Activated CD8-positive, alpha-beta memory T cell treated with anti-CD3 and anti-CD28 coated beads, Interleukin-2, amount 10 ng/mL, durations not matched to agents 7 days and 5 days (primary cell): ENCODE measurements at regions not wholly inside any gene's neighbourhood (a gene's known extent, or its start where the extent isn't known, plus 50 kb on each side); places are given as distances from the start of the nearest gene placed in this dataset.
"Not testable (repeated sequence)": the region's sequence is repeated elsewhere in the genome, so short reads cannot be mapped to it uniquely, and the experiment has no call there.

ENCODE experiments used
- ATAC-seq: fragments of 150-1000 bp; cut with Tn5 transposase; one replicate; pipeline ENCODE4 v1.10.0; 2021; ENCODE audit warnings: moderate library complexity
- CTCF ChIA-PET: fragments of 350-600 bp; sonication (Branson Sonifier 250); formaldehyde crosslinking; loops from one replicate; lab custom pipeline; 2021; ENCODE audit warnings: antibody characterized with exemption; lab: Charles Lee
- DNase-seq: peaks from one replicate; pipeline ENCODE4 v3.0.0-alpha.2; 2020
- H3K27ac Mint-ChIP-seq: one replicate; pipeline ENCODE4 v1.8.0; 2021; ENCODE audit warnings: mild to moderate bottlenecking, mixed read lengths
- H3K27me3 Mint-ChIP-seq: one replicate; pipeline ENCODE4 v1.8.0; 2021; ENCODE audit warnings: mixed read lengths
- H3K36me3 Mint-ChIP-seq: one replicate; pipeline ENCODE4 v1.8.0; 2021; ENCODE audit warnings: mild to moderate bottlenecking, mixed read lengths
- H3K4me1 Mint-ChIP-seq: one replicate; pipeline ENCODE4 v1.8.0; 2021; ENCODE audit warnings: mixed read lengths
- H3K4me3 Mint-ChIP-seq: one replicate; pipeline ENCODE4 v1.8.0; 2021; ENCODE audit warnings: mild to moderate bottlenecking, moderate library complexity, mixed read lengths
- H3K9me3 Mint-ChIP-seq: one replicate; pipeline ENCODE4 v1.8.0; 2022; ENCODE audit warnings: low read depth, mixed read lengths

DNA sequence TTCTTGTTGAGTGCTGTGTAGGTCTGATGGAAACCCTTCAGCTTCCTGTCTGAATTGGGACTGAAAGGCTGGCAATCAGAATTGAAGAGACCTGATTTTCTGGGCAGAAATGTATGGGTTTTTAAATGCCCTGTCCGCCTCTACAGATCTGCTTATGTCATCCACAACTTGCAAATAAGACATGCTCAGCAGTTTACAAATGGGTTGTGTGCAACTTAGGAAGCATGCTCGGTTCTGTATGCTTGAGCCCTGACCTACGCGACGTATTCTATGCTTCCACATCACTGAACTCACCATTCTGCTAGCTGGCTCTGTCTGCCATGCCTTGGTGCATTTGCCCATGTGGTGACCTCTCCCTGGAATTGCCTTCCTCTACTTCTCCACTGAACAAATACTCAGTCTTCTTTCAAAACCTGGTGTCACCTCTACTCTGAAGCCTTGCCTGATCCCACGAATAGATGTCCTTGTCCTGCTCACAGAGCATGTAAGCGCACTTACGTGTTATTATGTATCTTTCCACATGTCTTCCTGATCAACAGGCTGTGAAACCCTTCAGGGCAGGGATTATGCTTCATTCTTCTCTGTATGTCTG lies 194.2 kb downstream of the ERCC6L2 start:
- H3K36me3 Mint-ChIP-seq: no peaks in the 10 kb centered on the region
- CTCF ChIA-PET: no interaction called here
- no peak overlapping the region for H3K27ac Mint-ChIP-seq
- no peak overlapping the region for H3K4me3 Mint-ChIP-seq
- ATAC-seq (no peak), DNase-seq (no peak)
- H3K9me3 Mint-ChIP-seq: no peaks in the 10 kb centered on the region
- no peaks in the 10 kb centered on the region for H3K4me1 Mint-ChIP-seq
- peaks cover 13% of the 10 kb centered on the region for H3K27me3 Mint-ChIP-seq

DNA sequence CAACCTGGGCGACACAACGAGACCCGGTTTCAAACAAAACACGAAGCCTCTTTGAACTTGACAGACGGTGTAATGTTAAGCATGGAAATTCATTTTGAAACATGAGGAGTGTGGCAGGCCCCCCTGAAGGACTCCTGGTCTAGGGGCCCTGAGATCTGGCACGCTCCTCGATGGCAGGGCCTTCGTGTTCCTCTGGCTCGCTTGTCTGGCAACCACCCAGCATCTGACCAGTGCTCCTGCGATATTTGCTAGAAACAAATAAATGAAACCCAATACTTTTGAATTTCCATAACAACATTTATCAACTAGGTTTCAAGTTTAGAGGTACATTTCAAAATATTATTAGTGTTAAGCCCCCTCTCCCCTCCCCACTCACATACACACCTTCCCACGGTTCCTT lies 193.0 kb downstream of the ERCC6L2 start:
- H3K27ac Mint-ChIP-seq: no peak overlapping the region
- no peak overlapping the region for H3K4me3 Mint-ChIP-seq
- CTCF ChIA-PET: no interaction called here
- ATAC-seq: no peak
- no peaks in the 10 kb centered on the region for H3K4me1 Mint-ChIP-seq
- H3K36me3 Mint-ChIP-seq: no peaks in the 10 kb centered on the region
- no peaks in the 10 kb centered on the region for H3K9me3 Mint-ChIP-seq
- H3K27me3 Mint-ChIP-seq: peaks cover 13% of the 10 kb centered on the region
- DNase-seq: no peak

DNA sequence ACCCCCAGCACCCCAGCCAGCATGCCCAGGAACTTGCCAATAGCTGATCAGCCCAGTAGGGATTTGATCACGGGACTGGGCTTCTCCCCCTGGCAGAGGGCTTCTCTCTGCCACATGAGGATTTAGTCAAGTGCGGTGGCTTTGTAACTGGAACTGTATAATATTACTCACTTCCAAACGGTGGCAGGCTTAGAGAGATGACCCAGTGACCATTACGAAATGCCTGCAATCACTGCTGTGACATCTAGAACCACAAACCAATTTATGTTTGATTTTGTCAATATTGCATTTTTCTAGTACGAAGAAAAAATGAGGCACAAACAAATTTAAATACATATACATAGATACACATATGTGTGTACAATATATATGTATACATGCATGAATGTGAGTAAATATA lies 192.1 kb downstream of the ERCC6L2 start:
- CTCF ChIA-PET: no interaction called here
- DNase-seq (no peak), ATAC-seq (no peak)
- Mint-ChIP-seq H3K27ac (no peak overlapping the region), H3K4me3 (no peak overlapping the region), H3K36me3 (no peaks in the 10 kb centered on the region), H3K27me3 (peaks cover 11% of the 10 kb centered on the region), H3K4me1 (no peaks in the 10 kb centered on the region), H3K9me3 (no peaks in the 10 kb centered on the region)

DNA sequence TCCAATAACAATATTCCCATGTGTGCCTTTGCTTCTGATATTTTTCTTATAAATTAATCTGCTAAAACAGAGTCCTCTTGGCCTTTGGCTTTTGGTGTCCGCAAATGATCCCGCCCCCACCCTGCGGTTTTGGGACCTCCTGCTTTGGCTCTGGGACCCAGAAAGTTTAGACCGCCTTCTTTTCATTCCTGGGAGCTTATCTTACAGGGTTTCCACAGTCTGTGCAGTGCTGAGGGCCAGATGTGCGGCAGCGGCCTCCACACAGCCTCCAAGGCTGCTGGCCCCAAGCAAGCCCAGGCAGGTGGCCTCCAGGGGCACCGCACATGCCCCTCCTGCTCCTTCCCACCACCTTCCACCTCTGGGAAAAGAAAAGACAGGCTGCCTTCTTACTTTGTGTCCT lies 191.5 kb downstream of the ERCC6L2 start:
- H3K4me3 Mint-ChIP-seq: no peak overlapping the region
- H3K27me3 Mint-ChIP-seq: peaks cover 9% of the 10 kb centered on the region
- H3K4me1 Mint-ChIP-seq: peaks cover 3% of the 10 kb centered on the region
- no peak overlapping the region for H3K27ac Mint-ChIP-seq
- no peaks in the 10 kb centered on the region for H3K36me3 Mint-ChIP-seq
- CTCF ChIA-PET: no interaction called here
- H3K9me3 Mint-ChIP-seq: no peaks in the 10 kb centered on the region
- DNase-seq (no peak), ATAC-seq (no peak)

DNA sequence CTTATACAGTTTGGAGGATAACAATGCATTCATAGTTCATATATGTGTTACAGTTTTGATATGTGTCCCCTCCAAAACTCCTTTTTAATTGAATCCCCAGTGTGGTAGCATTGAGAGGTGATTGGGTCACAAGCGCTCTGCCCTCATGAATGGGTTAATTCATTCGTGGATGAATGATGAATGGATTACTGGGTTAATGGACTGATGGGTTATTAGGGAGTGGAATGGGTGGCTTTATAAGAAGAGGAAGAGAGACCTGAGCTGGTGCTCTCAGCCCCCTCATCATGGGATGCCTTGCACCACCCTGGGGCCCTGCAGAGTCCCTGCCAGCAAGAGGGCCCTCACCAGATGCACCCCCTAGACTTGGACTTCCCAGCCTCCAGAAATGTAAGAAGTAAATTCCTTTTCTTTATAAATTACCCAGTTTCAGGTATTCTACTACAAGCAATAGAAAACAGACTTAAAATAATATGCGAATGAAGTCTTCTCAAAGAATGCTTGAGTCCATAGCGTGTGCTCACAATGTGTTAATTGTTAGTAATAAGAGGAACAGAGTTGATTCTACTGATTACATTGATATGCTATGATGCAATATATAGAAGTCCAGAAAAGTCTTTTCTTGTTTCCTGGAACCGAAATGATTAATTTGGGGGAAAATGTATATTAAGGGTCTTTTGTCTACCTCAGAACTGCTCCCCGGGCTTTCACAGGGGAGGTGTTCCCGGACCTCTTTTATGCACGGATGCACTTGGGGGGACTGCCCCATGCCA lies 190.2 kb downstream of the ERCC6L2 start:
- CTCF ChIA-PET: no interaction called here
- no peaks in the 10 kb centered on the region for H3K36me3 Mint-ChIP-seq
- no peaks in the 10 kb centered on the region for H3K9me3 Mint-ChIP-seq
- ATAC-seq (no peak), DNase-seq (no peak)
- peaks cover 5% of the 10 kb centered on the region for H3K4me1 Mint-ChIP-seq
- H3K27ac Mint-ChIP-seq: no peak overlapping the region
- peaks cover 8% of the 10 kb centered on the region for H3K27me3 Mint-ChIP-seq
- no peak overlapping the region for H3K4me3 Mint-ChIP-seq

DNA sequence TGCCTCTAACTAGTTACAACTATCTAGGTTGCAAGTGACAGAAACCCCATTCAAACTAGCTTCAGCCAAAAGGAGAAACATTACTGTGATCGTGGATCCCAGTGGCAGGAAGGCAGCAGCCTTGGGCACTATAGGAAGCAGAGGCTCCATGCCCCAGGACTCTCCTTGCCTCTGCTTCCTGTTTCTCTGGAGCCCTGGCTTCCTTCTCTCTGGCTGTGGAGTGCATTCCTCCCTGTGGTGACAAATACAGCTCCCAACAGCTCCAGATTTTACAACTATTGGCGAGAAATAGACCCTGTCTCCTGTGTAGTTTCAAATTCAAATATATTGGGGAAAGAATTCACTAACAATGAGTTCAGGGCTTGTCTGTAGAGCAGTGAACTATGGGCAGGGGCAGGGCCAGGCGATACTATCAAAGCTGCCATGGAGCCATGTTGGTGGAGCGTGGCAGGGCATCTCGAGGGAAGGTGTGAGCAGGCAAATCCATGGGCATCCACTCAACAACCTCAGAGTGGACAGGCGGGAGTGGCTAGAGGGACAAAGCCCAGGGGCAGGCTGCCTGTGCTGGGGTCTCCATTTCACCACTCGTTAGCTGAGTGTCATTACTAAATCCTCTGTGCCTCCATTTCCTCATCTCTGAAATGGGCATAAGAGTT lies 189.5 kb downstream of the ERCC6L2 start:
- CTCF ChIA-PET: no interaction called here
- peaks cover 5% of the 10 kb centered on the region for H3K4me1 Mint-ChIP-seq
- H3K27ac Mint-ChIP-seq: no peak overlapping the region
- H3K36me3 Mint-ChIP-seq: no peaks in the 10 kb centered on the region
- no peaks in the 10 kb centered on the region for H3K9me3 Mint-ChIP-seq
- no peak for DNase-seq
- peaks cover 5% of the 10 kb centered on the region for H3K27me3 Mint-ChIP-seq
- H3K4me3 Mint-ChIP-seq: no peak overlapping the region
- ATAC-seq: no peak

DNA sequence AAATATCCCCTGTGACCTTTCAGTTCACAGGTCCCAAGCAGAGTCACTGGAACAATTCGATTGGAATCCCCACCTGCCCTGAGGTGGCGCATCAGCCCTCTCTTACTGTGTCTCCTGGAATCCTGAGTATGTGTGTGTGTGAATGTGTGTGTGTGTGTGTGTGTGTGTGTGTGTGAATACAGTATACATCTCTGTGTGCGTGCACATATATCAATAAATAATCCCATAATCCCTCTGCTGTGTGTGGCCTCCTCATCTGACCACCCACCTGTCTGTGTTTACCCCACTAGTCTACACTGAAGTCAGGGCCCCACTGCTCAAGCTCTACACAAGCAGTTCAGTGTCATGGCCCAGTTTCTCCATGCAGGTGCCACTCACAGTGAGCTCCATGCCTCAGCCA lies 187.4 kb downstream of the ERCC6L2 start:
- Mint-ChIP-seq H3K36me3 (no peaks in the 10 kb centered on the region), H3K27me3 (no peaks in the 10 kb centered on the region), H3K9me3 (peaks cover 6% of the 10 kb centered on the region), H3K4me1 (peaks cover 5% of the 10 kb centered on the region), H3K27ac (no peak overlapping the region), H3K4me3 (no peak overlapping the region)
- DNase-seq: no peak
- CTCF ChIA-PET: no interaction called here
- no peak for ATAC-seq

DNA sequence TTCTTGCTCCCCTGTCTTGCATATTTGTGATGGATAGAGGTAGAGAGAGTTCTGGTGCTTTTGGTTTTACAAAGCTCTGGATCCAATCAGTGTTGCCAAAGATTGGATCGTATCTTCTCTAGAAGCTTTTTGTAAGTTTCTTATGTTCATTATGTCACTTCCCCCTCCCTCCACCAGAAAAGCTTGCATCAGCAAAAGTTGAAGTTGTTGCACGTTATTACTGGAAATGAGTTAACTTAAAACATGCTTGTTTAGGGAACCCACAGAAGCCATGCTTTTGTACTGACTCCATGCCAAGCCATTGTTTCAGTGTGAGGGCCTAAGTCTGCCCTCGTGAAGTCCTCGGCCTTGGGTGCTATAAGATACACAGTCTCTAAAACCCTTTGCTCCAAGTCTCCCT lies 186.5 kb downstream of the ERCC6L2 start:
- Mint-ChIP-seq H3K4me3 (no peak overlapping the region), H3K27me3 (no peaks in the 10 kb centered on the region)
- CTCF ChIA-PET: interaction anchor here (1.2 to 1.4 kb wide), 2 partner anchors 17 to 232 kb away, joined by 3 to 4 read pairs; no protein-coding TSS in a partner anchor

DNA sequence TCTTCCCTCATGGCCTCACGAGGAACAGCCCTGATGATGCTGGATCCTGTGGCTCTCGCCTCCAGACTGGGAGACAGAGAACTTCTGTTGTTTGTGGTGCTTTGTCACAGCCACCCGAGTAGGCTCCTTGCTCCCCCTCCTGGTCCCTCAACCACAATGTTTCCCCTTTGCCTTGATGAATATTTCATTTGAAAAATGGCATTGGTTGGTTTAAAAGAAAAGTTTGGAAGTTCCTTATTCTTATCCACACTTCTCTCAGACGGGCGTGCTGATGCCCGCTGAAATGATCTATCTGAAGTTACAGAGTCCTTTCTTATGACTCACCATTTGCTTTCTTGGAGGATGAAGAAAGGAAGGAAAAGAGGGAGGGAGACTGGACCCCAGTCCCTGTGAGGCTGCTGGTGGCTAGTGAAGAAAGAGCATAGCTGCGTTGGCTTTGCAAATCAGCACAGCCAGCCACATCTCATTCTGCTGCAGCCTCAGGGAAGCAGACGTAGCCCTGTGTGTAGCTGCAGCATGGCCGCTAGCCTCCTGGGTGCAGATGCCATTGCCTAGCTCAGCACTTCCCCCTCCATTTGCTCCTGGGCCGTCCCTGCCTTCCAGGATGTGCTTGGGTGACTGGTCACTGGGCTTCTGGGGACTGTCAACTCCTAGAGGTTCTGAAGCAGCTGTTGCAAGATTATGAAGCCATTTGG lies 185.9 kb downstream of the ERCC6L2 start:
- Mint-ChIP-seq H3K36me3 (no peaks in the 10 kb centered on the region), H3K4me3 (no peak overlapping the region), H3K9me3 (peaks cover 6% of the 10 kb centered on the region), H3K27me3 (no peaks in the 10 kb centered on the region), H3K27ac (no peak overlapping the region), H3K4me1 (peaks cover 11% of the 10 kb centered on the region)
- ATAC-seq (peak; percentile 72), DNase-seq (peak; percentile 57)
- CTCF ChIA-PET: interaction anchor here (1.2 to 1.4 kb wide), 2 partner anchors 17 to 232 kb away, joined by 3 to 4 read pairs; no protein-coding TSS in a partner anchor

More for the DNA sequence above, 186.5 kb downstream of the ERCC6L2 start:
- Mint-ChIP-seq H3K36me3 (no peaks in the 10 kb centered on the region), H3K9me3 (peaks cover 6% of the 10 kb centered on the region), H3K4me1 (peaks cover 8% of the 10 kb centered on the region), H3K27ac (no peak overlapping the region)
- DNase-seq (no peak), ATAC-seq (no peak)

DNA sequence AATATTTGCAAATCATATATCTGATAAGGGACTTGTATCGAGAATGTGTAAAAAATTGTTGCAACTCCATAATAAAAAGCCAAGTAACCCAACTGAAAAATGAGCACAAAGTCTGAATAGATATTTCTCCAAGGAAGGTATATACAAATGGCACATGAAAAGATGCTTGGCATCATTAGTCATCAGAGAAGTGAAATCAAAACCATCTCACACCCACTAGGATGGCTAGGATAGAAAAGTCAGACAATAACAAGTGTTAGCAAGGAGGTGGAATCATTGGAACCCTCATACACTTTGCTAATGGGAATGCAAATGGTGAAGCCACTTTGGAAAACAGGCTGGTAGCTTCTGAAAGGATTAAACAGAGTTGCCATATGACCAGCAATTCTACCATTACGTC lies 182.7 kb downstream of the ERCC6L2 start:
- Mint-ChIP-seq H3K36me3 (peaks cover 3% of the 10 kb centered on the region), H3K27ac (no peak overlapping the region), H3K4me1 (peaks cover 11% of the 10 kb centered on the region), H3K9me3 (peaks cover 10% of the 10 kb centered on the region), H3K4me3 (no peak overlapping the region), H3K27me3 (no peaks in the 10 kb centered on the region)
- CTCF ChIA-PET: no interaction called here
- ATAC-seq: no peak
- no peak for DNase-seq

DNA sequence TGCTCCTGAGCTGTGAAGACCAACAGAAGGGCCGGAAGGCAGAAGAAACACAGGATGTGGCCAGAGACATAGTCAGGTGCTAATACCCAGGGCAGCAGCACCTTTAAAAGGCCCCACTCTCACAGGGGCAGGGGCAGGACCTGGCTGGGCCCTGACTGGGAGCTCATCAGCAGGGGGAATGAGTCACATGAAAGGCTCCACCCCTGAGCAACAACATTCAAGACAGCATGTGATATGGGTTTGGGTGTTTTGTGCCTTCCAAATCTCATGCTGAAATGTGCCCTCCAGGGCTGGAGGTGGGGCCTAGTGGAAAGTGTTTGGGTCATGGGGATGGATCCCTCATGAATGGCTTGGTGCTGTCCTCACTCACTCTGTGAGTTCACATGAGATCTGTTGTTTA lies 181.7 kb downstream of the ERCC6L2 start:
- no peak overlapping the region for H3K27ac Mint-ChIP-seq
- DNase-seq (peak; percentile 43), ATAC-seq (no peak)
- H3K4me3 Mint-ChIP-seq: no peak overlapping the region
- H3K9me3 Mint-ChIP-seq: peaks cover 10% of the 10 kb centered on the region
- H3K36me3 Mint-ChIP-seq: peaks cover 3% of the 10 kb centered on the region
- H3K4me1 Mint-ChIP-seq: peaks cover 9% of the 10 kb centered on the region
- CTCF ChIA-PET: interaction anchor here (0.9 to 1.0 kb wide), 2 partner anchors 9 to 18 kb away, joined by 3 to 4 read pairs; no protein-coding TSS in a partner anchor
- H3K27me3 Mint-ChIP-seq: no peaks in the 10 kb centered on the region

DNA sequence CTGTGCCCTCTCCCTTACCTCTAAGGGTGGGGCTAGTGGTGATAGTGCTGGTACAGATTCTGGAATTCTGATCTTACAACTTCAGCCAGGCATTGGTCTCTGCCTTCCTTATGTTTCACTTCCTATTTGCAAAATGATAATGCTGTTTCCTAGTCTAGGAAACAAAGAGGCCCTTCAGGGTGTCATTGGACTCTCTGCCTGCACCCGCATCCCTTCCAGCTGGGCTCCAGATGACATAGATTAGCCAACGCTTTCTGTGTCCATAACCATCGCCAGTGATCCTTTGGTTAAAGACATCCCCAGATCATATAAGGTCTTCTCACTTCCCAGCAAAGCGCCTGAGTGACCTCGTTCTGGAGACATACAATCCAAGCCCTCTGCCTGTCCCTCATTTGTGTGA lies 180.7 kb downstream of the ERCC6L2 start:
- Mint-ChIP-seq H3K4me3 (no peak overlapping the region), H3K4me1 (peaks cover 6% of the 10 kb centered on the region), H3K27me3 (no peaks in the 10 kb centered on the region), H3K9me3 (peaks cover 10% of the 10 kb centered on the region), H3K36me3 (peaks cover 3% of the 10 kb centered on the region), H3K27ac (no peak overlapping the region)
- ATAC-seq (no peak), DNase-seq (no peak)
- CTCF ChIA-PET: interaction anchor here (1.0 to 1.6 kb wide), 2 partner anchors 19 to 48 kb away, joined by 3 to 4 read pairs; no protein-coding TSS in a partner anchor

DNA sequence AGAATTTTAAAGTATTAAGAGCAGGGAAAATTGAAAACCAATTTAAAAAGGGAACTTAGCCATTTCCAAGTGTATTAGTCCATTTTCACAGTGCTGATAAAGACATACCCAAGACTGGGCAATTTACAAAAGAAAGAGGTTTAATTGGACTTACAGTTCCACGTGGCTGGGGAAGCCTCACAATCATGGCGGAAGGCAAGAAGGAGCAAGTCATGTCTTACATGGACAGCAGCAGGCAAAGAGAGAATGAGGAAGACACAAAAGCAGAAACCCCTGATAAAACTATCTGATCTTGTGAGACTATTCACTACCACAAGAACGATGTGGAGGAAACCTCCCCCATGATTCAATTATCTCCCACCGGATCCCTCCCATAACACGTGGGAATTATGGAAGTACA lies 178.8 kb downstream of the ERCC6L2 start:
- CTCF ChIA-PET, H3K4me1 Mint-ChIP-seq, H3K4me3 Mint-ChIP-seq, DNase-seq, H3K36me3 Mint-ChIP-seq, H3K9me3 Mint-ChIP-seq, H3K27me3 Mint-ChIP-seq, ATAC-seq: not testable (repeated sequence)
- H3K27ac Mint-ChIP-seq: peak overlapping the region; percentile 2
